Ovary (tissue), 7 donors: ENCODE measurements at regions not wholly inside any gene's neighbourhood (a gene's known extent, or its start where the extent isn't known, plus 50 kb on each side); places are given as distances from the start of the nearest gene placed in this dataset.

Source experiments
- DNase-seq, 5 donors: peaks; one replicate each; pipeline ENCODE4 v3.0.0-alpha.2; 2019 to 2020
- H3K27ac ChIP-seq, 2 donors: fragments of 200-600 bp; one replicate each; pipeline versions ENCODE4 v1.5.1 to v1.8.0; 2019 to 2022
- H3K27me3 ChIP-seq: fragments of 200-600 bp; one replicate; pipeline ENCODE4 v1.8.0; 2022
- H3K36me3 ChIP-seq: fragments of 200-600 bp; sonication (generic); one replicate; pipeline ENCODE4 v1.5.1; 2019
- H3K4me1 ChIP-seq: one replicate; pipeline ENCODE4 v1.8.1; 2013; ENCODE audit warnings: mild to moderate bottlenecking, moderate library complexity; ENCODE audit not compliant: insufficient read depth
- H3K4me3 ChIP-seq: fragments of 200-600 bp; sonication (generic); one replicate; pipeline ENCODE4 v1.5.1; 2017
- H3K9me3 ChIP-seq, 2 donors: fragments of 200-600 bp in 1 of 2; sonication (generic) in 1 of 2; one replicate each; pipeline versions ENCODE4 v1.5.1 to v1.8.1; 2013 to 2019; ENCODE audit warnings: mild to moderate bottlenecking in 1 of 2, moderate library complexity in 1 of 2
- EP300 ChIP-seq: sonication (generic); formaldehyde crosslinking; IDR thresholded peaks from one replicate; pipeline ENCODE4 v1.6.1; 2017; ENCODE audit warnings: antibody characterized with exemption
- POLR2A ChIP-seq: fragments of 450-650 bp; IDR thresholded peaks from one replicate; pipeline ENCODE4 v1.6.1; 2017; ENCODE audit warnings: antibody characterized with exemption, mild to moderate bottlenecking, moderate library complexity
- WGBS, 3 donors: extraction: QIAGEN DNeasy Blood & Tissue Kit in 1 of 3; methylation state at CpG; one replicate each; pipeline versions ENCODE4 v1.1.5 to v1.1.7; 2013 to 2017; 5-methylcytosine and 5-hydroxymethylcytosine counted together
- intact Hi-C, 4 donors: fragments of 100-400 bp; cut with DNase I; formaldehyde crosslinking; loops; one replicate each; pipeline versions ENCODE4 v1.11.0 to v1.15.1; 2022 to 2023
- TF ChIP-seq, protein P1 (sequence below), 3 donors: fragments of 450-650 bp in 2 of 3; fragments of 200-600 bp in 1 of 3; IDR thresholded peaks; one replicate each; pipeline versions ENCODE4 v1.5.1 to v1.8.0; 2016 to 2022; ENCODE audit warnings: antibody characterized with exemption in 3 of 3, mild to moderate bottlenecking in 1 of 3
- donor health status: DM: no; HTN: no; CAD: no; lungs with moderate emphysema.
- donor health status: DM: no; HTN: no; CAD: no.
- donor health status: Bipolar disorder and iron deficiency.
- donor health status: DM: no; HTN: no; CAD: no.
- donor health status: DM: yes; HTN: yes; CAD: no.

DNA sequence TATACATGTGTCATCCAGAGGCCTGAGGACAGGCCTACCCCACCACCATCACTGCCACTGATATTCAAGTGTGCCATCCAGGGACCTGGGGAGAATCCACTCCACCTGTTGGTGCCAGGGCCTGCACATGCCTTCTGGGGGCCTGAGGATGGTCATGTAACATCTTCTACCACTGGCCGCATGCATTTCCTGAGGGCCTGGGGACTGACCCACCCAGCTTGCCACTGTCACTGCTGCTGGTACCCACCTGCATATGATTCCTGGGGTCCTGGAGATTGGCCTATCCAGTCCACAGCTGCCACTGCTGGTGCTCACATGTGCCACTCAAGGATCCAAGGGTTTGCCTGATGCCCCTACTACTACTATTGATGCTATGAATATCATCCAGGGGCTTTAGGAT is 184.3 kb upstream of the SYNCRIP start:
- H3K36me3 ChIP-seq = no peaks in the 10 kb centered on the region
- 92 to 100% (median 100%) methylated on average over 1 of the region's 1 CpG for WGBS, 3 donors
- H3K27me3 ChIP-seq = no peaks in the 10 kb centered on the region
- no peaks in the 10 kb centered on the region for H3K9me3 ChIP-seq
- TF ChIP-seq, protein P1, sequence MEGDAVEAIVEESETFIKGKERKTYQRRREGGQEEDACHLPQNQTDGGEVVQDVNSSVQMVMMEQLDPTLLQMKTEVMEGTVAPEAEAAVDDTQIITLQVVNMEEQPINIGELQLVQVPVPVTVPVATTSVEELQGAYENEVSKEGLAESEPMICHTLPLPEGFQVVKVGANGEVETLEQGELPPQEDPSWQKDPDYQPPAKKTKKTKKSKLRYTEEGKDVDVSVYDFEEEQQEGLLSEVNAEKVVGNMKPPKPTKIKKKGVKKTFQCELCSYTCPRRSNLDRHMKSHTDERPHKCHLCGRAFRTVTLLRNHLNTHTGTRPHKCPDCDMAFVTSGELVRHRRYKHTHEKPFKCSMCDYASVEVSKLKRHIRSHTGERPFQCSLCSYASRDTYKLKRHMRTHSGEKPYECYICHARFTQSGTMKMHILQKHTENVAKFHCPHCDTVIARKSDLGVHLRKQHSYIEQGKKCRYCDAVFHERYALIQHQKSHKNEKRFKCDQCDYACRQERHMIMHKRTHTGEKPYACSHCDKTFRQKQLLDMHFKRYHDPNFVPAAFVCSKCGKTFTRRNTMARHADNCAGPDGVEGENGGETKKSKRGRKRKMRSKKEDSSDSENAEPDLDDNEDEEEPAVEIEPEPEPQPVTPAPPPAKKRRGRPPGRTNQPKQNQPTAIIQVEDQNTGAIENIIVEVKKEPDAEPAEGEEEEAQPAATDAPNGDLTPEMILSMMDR (IDR thresholded peaks at IDR 0.05) = no peak
- TF ChIP-seq EP300 (no peak), POLR2A (no peak)
- H3K4me1 ChIP-seq = no peaks in the 10 kb centered on the region
- intact Hi-C loops = no loop called here
- DNase-seq = no peak
- H3K27ac ChIP-seq = no peak overlapping the region
- no peak overlapping the region for H3K4me3 ChIP-seq

DNA sequence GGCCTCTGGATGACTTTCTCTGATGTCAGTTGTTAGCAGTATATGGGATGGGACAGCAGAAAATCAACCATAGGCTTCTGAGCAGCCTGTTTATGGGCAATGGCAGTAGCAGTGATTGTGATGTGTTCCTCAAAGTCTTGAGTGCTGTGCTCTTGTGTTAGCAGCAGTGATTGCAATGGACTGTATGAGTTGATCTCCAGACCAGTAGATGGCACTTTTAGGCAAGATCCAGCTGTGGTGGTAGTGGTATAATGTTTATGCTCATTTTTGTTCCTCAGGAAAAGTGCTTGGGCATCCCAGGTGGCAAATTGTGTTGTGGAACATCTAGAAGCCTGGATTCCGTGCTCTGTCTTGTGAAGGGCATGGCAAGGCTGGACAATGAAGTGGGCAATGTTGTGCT is 181.6 kb upstream of the SYNCRIP start:
- H3K36me3 ChIP-seq = no peaks in the 10 kb centered on the region
- intact Hi-C loops = no loop called here
- no peaks in the 10 kb centered on the region for H3K9me3 ChIP-seq
- no peaks in the 10 kb centered on the region for H3K4me1 ChIP-seq
- no peak overlapping the region for H3K27ac ChIP-seq
- H3K4me3 ChIP-seq = no peak overlapping the region
- WGBS, 3 donors = 79 to 85% (median 80%) methylated on average over 1 of the region's 1 CpG
- TF ChIP-seq EP300 = no peak
- TF ChIP-seq POLR2A = no peak
- TF ChIP-seq, protein P1 (IDR thresholded peaks at IDR 0.05) = no peak
- no peak for DNase-seq
- H3K27me3 ChIP-seq = no peaks in the 10 kb centered on the region

DNA sequence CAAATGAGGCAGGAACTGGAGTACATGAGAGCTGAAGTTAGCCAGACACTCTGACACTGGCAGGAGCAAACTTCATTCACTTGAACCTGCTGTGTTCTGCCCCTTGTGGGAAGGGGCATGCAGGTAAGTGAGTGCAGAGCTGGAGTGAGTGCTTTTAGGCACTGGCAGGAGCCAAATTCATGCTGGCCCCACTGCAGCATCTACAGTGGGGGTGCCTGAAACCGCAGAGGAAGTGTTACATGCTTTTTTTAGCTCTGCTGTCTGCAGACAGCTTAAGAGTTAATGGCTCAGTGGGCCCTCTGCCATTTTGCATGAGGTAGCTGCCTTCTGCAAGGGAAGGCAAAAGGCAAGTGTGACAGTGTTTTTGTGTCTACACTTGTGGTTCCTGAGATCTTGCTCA is 167.9 kb upstream of the SYNCRIP start:
- Histone ChIP-seq H3K27me3 (no peaks in the 10 kb centered on the region), H3K36me3 (no peaks in the 10 kb centered on the region), H3K4me3 (no peak overlapping the region), H3K4me1 (no peaks in the 10 kb centered on the region), H3K9me3 (no peaks in the 10 kb centered on the region), H3K27ac (no peak overlapping the region)
- TF ChIP-seq EP300 = no peak
- TF ChIP-seq, protein P1 (IDR thresholded peaks at IDR 0.05) = no peak
- no peak for TF ChIP-seq POLR2A
- no peak for DNase-seq
- intact Hi-C loops = no loop called here
- WGBS, 3 donors = 63 to 83% (median 72%) methylated on average over 1 of the region's 1 CpG

DNA sequence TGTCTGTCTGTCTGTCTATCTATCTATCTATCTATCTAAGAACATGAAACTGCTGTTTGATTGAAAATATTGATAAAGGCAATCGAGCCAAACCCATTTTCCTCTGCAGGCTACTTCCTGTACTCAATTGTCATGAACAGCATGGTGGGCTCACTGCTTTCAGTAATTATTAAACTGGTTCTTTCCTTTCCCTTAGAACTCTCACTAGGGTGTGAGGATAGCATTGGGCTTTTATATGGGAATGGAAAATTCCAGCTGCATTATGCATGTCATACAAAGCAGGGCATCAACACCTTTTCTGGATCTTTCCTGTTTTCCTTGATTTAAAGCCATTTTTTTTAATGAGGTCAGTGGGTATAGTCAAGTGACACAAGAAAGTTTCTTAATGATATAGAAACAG is 161.0 kb upstream of the SYNCRIP start:
- H3K9me3 ChIP-seq = no peaks in the 10 kb centered on the region
- 49 to 75% (median 64%) methylated on average over 1 of the region's 1 CpG for WGBS, 3 donors
- H3K36me3 ChIP-seq = no peaks in the 10 kb centered on the region
- H3K27ac ChIP-seq = no peak overlapping the region
- no peak for DNase-seq
- no peaks in the 10 kb centered on the region for H3K4me1 ChIP-seq
- TF ChIP-seq POLR2A (no peak), EP300 (no peak)
- TF ChIP-seq, protein P1 (IDR thresholded peaks at IDR 0.05) = no peak
- no peaks in the 10 kb centered on the region for H3K27me3 ChIP-seq
- intact Hi-C loops = no loop called here
- H3K4me3 ChIP-seq = no peak overlapping the region

DNA sequence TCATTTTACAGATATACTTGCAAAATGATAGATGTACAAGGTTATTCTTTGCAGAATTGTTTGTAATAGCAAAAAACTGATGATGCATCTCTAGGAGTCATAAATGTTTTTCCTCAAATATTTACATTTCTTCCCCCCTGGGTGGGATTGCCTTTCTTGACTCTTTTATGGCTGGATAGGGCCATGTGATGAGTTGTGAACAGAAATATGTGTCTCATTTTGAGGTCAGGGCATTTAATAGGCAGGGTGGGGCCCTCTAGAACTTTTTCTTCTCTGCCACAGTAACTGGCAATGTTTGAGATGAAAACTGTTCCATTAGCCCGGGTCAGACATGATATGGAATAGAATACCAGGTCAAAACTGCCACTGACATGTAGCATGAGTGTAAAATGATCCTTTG is 159.5 kb upstream of the SYNCRIP start:
- DNase-seq = no peak
- Histone ChIP-seq H3K4me1 (no peaks in the 10 kb centered on the region), H3K27ac (no peak overlapping the region), H3K27me3 (no peaks in the 10 kb centered on the region), H3K9me3 (no peaks in the 10 kb centered on the region), H3K4me3 (no peak overlapping the region), H3K36me3 (no peaks in the 10 kb centered on the region)
- TF ChIP-seq, protein P1 (IDR thresholded peaks at IDR 0.05) = no peak
- no peak for TF ChIP-seq EP300
- 14 to 45% (median 14%) methylated on average over 1 of the region's 1 CpG for WGBS, 3 donors
- intact Hi-C loops = no loop called here
